ENCODE measurements at regions not wholly inside any gene's neighbourhood (a gene's known extent, or its start where the extent isn't known, plus 50 kb on each side); places are given as distances from the start of the nearest gene placed in this dataset.
"Not testable (repeated sequence)": the region's sequence is repeated elsewhere in the genome, so short reads cannot be mapped to it uniquely, and the experiment has no call there.

- no peak for DNase-seq (ENCODE audit: low spot score)
Measured at GRCh38 chr9:28120184-28120583, 546.9 kb upstream of the C9orf72 start.

- no peak for DNase-seq (ENCODE audit: low spot score)
Measured at GRCh38 chr9:28120626-28121025, 547.3 kb upstream of the C9orf72 start.

GRCh38 chr9:28121366-28121765 is 548.1 kb upstream of the C9orf72 start:
- DNase-seq (ENCODE audit: low spot score): no peak

GRCh38 chr9:28124917-28125316 is 551.6 kb upstream of the C9orf72 start:
- no peak for DNase-seq (ENCODE audit: low spot score)

- DNase-seq (ENCODE audit: low spot score): no peak
Measured at GRCh38 chr9:28127101-28127500, 553.8 kb upstream of the C9orf72 start.

GRCh38 chr9:28134446-28134976 is 561.2 kb upstream of the C9orf72 start:
- DNase-seq (ENCODE audit: low spot score): no peak

- no peak for DNase-seq (ENCODE audit: low spot score)
Measured at GRCh38 chr9:28135549-28135948, 562.3 kb upstream of the C9orf72 start.

- DNase-seq (ENCODE audit: low spot score): no peak
Measured at GRCh38 chr9:28136113-28136512, 562.8 kb upstream of the C9orf72 start.

GRCh38 chr9:28147430-28147829 is 574.1 kb upstream of the C9orf72 start:
- DNase-seq (ENCODE audit: low spot score): not testable (repeated sequence)

GRCh38 chr9:28147923-28148597 is 574.8 kb upstream of the C9orf72 start:
- DNase-seq (ENCODE audit: low spot score): not testable (repeated sequence)

- DNase-seq (ENCODE audit: low spot score): not testable (repeated sequence)
Measured at GRCh38 chr9:28149361-28150050, 576.2 kb upstream of the C9orf72 start.

GRCh38 chr9:28155067-28155466 is 581.8 kb upstream of the C9orf72 start:
- DNase-seq (ENCODE audit: low spot score): no peak

GRCh38 chr9:28155671-28156070 is 582.4 kb upstream of the C9orf72 start:
- DNase-seq (ENCODE audit: low spot score): no peak

GRCh38 chr9:28158451-28158850 is 585.2 kb upstream of the C9orf72 start:
- no peak for DNase-seq (ENCODE audit: low spot score)

GRCh38 chr9:28163619-28164018 is 590.3 kb upstream of the C9orf72 start:
- no peak for DNase-seq (ENCODE audit: low spot score)

- DNase-seq (ENCODE audit: low spot score): no peak
Measured at GRCh38 chr9:28166179-28166578, 592.9 kb upstream of the C9orf72 start.

- DNase-seq (ENCODE audit: low spot score): no peak
Measured at GRCh38 chr9:28177142-28177541, 603.9 kb upstream of the C9orf72 start.

GRCh38 chr9:28177925-28178324 is 604.6 kb upstream of the C9orf72 start:
- no peak for DNase-seq (ENCODE audit: low spot score)

GRCh38 chr9:28179893-28180292 is 606.6 kb upstream of the C9orf72 start:
- DNase-seq (ENCODE audit: low spot score): no peak

- DNase-seq (ENCODE audit: low spot score): no peak
Measured at GRCh38 chr9:28190981-28191380, 617.7 kb upstream of the C9orf72 start.

- DNase-seq (ENCODE audit: low spot score): no peak
Measured at GRCh38 chr9:28197653-28198052, 624.4 kb upstream of the C9orf72 start.

- DNase-seq (ENCODE audit: low spot score): no peak
Measured at GRCh38 chr9:28203036-28203435, 629.8 kb upstream of the C9orf72 start.

GRCh38 chr9:28206280-28206679 is 633.0 kb upstream of the C9orf72 start:
- no peak for DNase-seq (ENCODE audit: low spot score)

GRCh38 chr9:28207657-28208056 is 634.4 kb upstream of the C9orf72 start:
- DNase-seq (ENCODE audit: low spot score): no peak

All from AG20443 (cell line).